OCI-M2 (cell line): ENCODE measurements at regions not wholly inside any gene's neighbourhood (a gene's known extent, or its start where the extent isn't known, plus 50 kb on each side); places are given as distances from the start of the nearest gene placed in this dataset.
"Not testable (repeated sequence)": the region's sequence is repeated elsewhere in the genome, so short reads cannot be mapped to it uniquely, and the experiment has no call there.

Experiments used
- DNase-seq: peaks from one replicate; lab custom pipeline; 2025; ENCODE audit not compliant: unreplicated experiment; lab: John Stamatoyannopoulos, UW

GRCh38 chr1:65020774-65021173 is 54.4 kb upstream of the JAK1 start:
- DNase-seq = no peak

- DNase-seq = no peak
Observed at GRCh38 chr1:65021795-65022194, 55.4 kb upstream of the JAK1 start.

DNA sequence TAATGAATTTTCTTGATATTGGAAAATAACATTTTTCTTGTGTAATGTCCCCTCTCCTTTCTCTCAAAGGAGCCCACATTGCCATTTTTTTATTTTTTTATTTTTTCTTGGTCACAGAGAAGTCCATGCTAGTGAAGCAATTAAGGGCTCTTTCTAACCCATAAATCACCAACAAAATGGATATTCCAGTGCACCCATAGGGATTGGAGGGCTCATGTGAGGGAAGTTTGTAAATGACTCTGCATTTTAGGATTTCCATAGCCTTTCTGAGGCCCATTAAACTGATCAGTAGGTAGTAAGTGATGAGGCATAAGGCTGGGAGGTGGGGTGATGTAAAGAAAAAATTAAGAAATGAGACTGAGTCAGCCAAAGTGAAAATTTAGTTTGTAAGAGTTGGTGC is 55.9 kb upstream of the JAK1 start:
- no peak for DNase-seq

DNA sequence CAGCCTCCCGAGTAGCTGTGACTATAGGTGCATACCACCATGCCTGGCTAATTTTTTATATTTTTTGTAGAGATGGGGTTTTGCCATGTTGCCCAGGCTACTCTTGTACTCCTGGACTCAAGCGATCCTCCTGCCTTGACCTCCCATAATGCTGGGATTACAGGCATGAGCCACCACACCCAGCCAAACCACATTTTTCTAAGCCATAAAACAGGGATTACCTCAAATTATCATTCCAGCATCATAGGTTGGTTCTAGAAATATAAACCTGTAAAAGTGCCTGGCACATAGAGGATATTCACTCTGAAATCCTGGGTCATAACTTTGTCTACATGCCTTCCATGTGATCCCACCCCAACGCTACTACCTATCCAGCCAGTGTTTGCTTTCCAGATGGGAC is 59.4 kb upstream of the JAK1 start:
- no peak for DNase-seq

GRCh38 chr1:65026235-65026634 is 59.9 kb upstream of the JAK1 start:
- no peak for DNase-seq

DNA sequence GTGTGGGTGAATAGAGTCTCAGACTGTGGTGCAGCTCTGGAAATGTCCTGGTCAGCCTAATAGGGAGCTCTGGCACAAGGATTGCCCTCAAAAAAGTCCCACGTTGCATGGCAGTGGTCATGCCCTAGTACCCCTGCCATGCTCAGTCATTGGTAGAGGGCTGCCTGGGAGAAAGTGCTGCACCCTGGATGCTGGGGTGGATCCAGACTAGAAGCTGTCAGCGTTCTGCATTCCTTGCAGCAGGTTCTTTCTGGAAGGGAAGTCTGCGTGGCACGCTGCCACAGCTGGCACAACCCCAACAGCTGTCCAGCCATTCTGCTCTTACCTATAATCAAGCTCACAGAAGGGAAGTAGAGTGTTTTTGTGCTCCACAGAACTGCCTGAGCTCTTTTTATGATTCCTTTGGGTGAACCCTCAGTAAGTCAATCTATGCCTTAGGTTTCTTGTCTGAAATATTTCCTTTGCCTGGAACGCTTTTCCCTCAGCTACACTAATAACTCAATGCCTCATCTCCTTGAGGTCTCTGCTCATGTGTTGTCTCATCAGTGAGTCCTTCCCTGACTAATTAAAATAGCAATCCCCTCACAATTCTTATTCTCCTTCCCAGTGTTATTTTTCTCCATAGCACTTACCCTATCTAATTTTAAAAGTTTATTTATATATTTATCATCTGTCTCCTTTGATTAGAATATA is 61.5 kb upstream of the JAK1 start:
- no peak for DNase-seq

DNA sequence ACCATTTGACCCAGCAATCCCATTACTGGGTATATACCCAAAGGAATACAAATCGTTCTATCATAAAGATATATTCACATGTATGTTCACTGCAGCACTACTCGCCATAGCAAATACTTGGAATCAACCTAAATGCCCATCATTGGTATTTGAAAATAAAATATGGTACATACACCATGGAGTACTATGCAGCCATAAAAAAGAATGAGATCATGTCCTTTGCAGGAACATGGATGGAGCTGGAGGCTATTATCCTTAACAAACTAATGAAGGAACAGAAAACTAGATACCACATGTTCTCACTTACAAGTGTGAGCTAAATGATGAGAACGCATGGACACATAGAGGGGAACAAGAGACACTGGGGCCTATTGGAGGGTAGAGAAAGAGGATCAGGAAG is 63.1 kb upstream of the JAK1 start:
- DNase-seq = not testable (repeated sequence)

GRCh38 chr1:65034879-65035278 is 68.5 kb upstream of the JAK1 start:
- DNase-seq = not testable (repeated sequence)

DNA sequence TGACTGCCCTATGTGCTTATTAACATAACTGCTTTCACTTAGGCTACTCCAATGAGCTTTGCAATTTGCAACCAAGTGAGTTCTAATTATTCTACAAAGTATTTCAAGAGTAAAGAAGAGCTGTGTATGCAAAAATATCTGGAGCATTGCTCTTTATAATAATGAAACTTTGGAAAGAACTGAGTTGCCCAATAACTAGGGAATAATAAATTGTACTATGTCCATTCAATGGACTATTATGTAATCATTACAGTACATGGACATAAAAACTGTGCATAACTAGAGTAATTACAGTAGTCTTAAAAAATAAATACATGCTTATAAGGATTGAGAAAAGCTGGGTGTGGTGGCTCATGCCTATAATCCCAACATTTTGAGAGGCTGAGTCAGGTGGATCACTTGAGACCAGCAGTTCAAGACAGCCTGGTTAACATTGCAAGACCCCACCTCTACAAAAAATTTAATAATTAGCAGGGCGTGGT is 70.3 kb upstream of the JAK1 start:
- DNase-seq = no peak

DNA sequence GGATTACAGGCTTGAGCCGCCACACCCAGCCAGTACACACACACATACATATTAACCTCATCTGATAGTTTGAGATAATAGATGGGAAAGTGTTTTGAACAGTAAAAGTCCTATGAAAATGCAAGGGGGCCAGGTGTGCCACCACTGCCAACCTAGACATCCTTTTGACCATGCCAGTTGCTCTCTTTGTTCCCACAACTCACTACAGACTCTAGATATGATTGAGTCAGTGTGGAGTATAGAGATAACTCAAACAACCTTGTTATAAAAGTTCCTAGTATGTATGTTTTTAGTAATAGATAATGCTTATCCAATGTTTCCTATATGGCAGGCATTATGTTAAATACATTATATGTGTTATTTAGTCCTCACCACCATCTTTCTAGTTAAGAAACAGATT is 72.7 kb upstream of the JAK1 start:
- DNase-seq = no peak

GRCh38 chr1:65039508-65039907 is 73.2 kb upstream of the JAK1 start:
- no peak for DNase-seq

- no peak for DNase-seq
Observed at GRCh38 chr1:65042467-65042866, 76.1 kb upstream of the JAK1 start.

GRCh38 chr1:65044411-65044810 is 78.1 kb upstream of the JAK1 start:
- DNase-seq = no peak

- no peak for DNase-seq
Observed at GRCh38 chr1:65045022-65045817, 78.9 kb upstream of the JAK1 start.

GRCh38 chr1:65048335-65048734 is 82.0 kb upstream of the JAK1 start:
- DNase-seq = no peak

GRCh38 chr1:65049941-65050713 is 83.8 kb upstream of the JAK1 start:
- DNase-seq = no peak

DNA sequence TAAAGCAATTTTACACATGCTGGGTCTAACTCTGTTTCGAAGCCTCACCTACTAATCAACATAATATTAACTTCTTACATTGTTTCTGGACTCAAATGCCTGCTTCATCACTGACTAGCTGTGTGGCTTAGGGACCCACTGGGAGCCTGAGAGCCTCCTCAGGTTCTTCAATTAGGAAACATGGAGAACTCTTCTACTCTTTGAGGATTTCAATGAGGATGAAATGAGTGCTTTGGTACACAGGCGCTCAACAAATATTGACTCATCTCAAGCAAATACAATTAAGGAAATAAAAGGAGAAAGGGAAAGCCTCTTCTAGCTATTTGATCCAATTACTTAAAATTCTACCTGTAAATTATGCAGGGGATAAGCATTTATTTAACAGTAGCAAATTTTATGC is 84.4 kb upstream of the JAK1 start:
- no peak for DNase-seq

- no peak for DNase-seq
Observed at GRCh38 chr1:65054481-65054880, 88.1 kb upstream of the JAK1 start.

DNA sequence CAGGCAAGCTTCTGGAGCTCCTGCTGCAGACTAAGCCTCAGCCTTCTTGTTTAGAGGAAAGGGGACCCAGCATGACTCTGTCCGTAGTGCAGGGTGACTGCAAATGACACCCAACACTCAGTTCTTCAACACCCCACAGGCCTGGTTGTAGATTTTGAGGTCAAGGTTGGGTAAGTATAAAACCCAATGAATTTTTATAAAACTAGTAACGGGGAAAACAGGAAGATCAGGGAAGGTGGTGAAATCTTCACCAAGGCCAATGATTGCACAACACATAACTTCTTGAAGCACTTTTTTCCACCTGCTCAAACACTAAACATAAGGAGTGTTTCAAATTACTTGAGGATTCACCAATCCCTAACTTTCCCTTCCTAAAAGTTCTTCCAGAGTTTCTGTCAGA is 89.4 kb upstream of the JAK1 start:
- no peak for DNase-seq

DNA sequence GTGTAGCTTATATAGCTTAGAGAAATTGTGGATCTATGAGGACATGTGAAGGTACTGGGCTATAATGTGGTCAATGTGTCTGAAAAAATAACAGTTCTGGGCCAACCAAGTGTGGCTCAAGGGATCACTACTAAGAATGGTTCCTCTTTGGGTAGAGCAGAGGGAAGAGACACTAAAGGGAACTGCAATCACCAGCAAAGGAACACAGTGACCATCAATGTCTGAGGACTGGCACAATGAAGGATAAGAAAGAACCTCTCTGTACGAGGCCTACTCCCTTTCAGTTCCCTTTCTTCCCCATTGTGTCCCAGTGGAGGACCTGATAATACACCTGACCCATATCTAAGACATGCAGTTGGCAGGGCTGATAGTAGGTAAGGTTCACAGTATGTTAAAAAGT is 89.9 kb upstream of the JAK1 start:
- no peak for DNase-seq

GRCh38 chr1:65056866-65057265 is 90.5 kb upstream of the JAK1 start:
- DNase-seq = no peak
